ENCODE measurements at regions not wholly inside any gene's neighbourhood (a gene's known extent, or its start where the extent isn't known, plus 50 kb on each side); places are given as distances from the start of the nearest gene placed in this dataset.

DNA sequence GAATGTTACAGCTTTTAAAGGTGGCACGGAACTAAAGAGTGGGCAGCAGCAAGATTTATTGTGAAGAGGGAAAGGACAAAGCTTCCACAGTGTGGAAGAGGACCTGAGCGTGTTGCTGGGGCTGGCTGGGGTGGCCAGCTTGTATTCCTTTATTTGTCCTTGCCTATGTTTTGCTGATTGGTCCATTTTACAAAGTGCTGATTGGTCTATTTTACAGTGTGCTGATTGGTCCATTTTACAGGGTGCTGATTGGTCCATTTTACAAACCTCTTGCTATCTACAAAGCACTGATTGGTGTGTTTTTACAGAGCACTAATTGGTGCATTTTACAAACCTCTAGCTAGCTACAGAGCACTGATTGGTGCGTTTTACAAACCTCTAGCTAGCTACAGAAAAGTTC, 109.7 kb upstream of the DDX18 start:
- no peak for TF ChIP-seq CTCF (IDR thresholded peaks at IDR 0.05 in 2 of 3, conservative IDR thresholded peaks at IDR 0.05 in 1 of 3; ENCODE audit: borderline replicate concordance in 1 of 3, insufficient read depth in 1 of 3, low read depth in 2 of 3, low read length in 2 of 3)
- TF ChIP-seq RAD21 (IDR thresholded peaks at IDR 0.05; ENCODE audit: low read depth) = no peak
- TF ChIP-seq POLR2AphosphoS5 (IDR thresholded peaks at IDR 0.05; ENCODE audit: low read depth, low read length) = no peak
- no peak for TF ChIP-seq EZH2 (IDR thresholded peaks at IDR 0.05)
- no peak for TF ChIP-seq MAX (IDR thresholded peaks at IDR 0.05)
